Forelimb muscle (tissue), 1 donor: ENCODE measurements at regions not wholly inside any gene's neighbourhood (a gene's known extent, or its start where the extent isn't known, plus 50 kb on each side); places are given as distances from the start of the nearest gene placed in this dataset.
"Not testable (repeated sequence)": the region's sequence is repeated elsewhere in the genome, so short reads cannot be mapped to it uniquely, and the experiment has no call there.

Source experiments
- DNase-seq: peaks from one replicate; pipeline ENCODE4 v3.0.0-alpha.2; 2013; ENCODE audit warnings: low read depth

DNA sequence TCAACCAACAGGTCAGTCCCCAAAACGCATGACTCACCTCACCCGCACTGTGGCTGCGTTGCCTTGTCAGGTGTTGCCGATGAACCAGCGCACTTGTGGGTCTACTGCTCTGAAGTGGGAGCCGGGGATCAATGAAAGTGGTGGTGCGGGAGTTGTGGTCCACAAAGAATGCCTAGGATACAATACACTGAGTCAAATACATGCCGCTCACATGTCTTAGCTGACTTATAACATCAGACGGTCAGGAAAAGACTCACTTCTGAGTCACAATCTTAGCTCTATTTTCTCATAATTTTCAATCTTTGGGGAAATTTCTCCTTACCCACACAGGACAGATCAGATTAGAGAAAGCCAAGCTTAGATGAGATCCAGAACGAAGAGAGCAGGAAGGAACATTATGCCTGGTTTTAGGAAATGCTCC is 107.1 kb upstream of the STK17B start:
- DNase-seq, result no peak

GRCh38 chr2:196279541-196279940 is 108.2 kb upstream of the STK17B start:
- no peak for DNase-seq

- no peak for DNase-seq
Observed at GRCh38 chr2:196284144-196284844, 112.9 kb upstream of the STK17B start.

- DNase-seq, result no peak
Observed at GRCh38 chr2:196284866-196285557, 113.6 kb upstream of the STK17B start.

DNA sequence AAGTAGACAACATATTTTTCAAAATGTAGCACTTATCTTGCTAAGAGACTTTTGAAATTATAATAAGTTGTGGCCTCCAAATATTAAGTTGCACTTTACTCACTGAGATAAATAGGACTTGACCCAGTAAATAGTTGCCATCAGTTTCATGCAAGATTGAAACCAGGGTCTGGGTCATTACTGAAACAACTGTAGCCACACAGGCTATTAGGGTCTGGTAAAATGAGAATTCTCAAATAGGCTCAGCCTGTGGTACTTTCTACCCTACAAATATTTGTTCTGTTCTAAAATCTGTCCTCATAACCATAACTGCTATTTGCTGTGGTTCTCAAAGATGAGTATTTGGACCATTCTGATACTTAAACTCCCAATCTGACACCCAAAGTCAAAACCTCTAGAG is 115.4 kb upstream of the STK17B start:
- no peak for DNase-seq

GRCh38 chr2:196287523-196287922 is 116.1 kb upstream of the STK17B start:
- no peak for DNase-seq

DNA sequence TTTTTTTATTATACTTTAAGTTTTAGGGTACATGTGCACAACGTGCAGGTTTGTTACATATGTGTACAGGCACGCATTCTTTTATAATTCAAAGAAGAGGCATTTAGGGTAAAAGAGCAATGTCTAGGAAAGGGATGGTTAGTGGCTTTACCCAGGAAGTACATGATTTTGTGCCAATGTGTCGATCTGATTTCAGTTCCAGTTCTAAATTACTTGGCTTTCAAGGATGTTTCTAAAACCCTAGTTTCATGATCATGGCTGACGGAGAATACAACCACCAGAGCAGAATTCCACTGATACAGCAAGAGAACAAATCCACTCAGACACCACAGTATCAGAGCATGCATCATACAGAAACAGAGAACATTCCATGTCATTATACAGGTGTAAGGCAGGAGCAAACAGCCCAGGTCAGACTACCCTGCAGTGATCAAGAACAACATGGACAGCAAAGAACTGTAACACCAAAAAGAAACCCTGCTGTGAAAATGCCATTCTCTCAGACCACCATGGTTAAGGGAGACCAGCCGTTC is 116.7 kb upstream of the STK17B start:
- no peak for DNase-seq

GRCh38 chr2:196289000-196289399 is 117.6 kb upstream of the STK17B start:
- no peak for DNase-seq

DNA sequence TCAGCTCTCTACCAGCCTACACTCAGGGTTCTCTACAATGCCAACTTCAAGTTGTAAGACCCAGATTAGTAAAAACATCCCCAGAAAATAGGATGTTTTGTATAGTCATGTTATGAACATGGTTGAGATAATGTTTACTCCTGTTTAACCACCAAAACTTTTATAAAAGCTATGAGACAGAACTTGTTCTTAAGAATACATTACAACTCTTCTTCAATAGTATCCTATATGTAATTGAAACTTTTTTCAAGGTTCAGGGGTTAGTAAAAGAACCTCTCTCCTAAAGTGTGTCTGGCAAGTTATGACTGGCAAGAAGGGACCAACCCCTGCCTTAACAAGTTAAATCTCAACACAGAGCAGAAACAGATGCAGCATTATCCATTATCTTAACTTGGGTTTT is 118.8 kb upstream of the STK17B start:
- no peak for DNase-seq

DNA sequence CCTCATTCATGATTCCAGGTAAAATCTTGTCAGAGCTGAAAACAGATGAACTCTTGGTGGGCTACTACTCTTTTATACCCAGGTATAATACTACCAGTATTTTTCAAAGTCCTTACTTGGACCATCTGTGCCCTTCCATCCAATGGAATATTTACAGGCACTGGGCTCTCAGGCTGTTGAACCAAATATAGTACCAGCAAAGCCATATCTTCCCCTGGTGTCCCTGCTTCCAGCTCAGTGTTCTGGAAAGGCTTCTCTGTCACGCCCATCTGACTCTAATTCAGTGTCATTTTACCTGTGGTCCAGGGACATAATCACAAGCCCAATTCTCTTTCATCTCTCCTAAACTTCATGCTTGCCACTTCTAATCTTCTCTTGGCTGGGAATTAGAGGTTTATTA is 119.2 kb upstream of the STK17B start:
- DNase-seq, result no peak

DNA sequence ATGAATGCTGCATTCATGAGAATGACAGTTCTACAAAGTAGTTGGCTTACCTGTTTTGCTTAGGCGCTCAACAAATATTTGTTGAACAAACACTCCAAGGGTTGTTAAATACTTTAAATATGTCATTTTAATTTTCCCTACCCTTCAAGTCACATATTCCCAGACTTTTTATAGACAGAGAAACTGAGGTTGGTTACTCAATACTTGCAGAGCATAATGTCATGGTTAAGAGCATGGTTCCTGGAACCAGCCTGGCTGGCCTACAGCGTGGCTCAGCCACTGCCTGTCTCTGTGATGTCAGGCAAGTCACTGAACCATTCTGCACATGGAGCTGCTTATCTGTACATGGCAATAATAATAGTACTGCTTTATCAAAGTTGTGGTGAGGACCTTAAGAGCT is 120.0 kb upstream of the STK17B start:
- DNase-seq, result no peak

GRCh38 chr2:196291873-196292800 is 120.8 kb upstream of the STK17B start:
- no peak for DNase-seq

- no peak for DNase-seq
Observed at GRCh38 chr2:196293751-196294515, 122.6 kb upstream of the STK17B start.

- no peak for DNase-seq
Observed at GRCh38 chr2:196294516-196294909, 123.1 kb upstream of the STK17B start.

- DNase-seq, result no peak
Observed at GRCh38 chr2:196295005-196295404, 123.6 kb upstream of the STK17B start.

DNA sequence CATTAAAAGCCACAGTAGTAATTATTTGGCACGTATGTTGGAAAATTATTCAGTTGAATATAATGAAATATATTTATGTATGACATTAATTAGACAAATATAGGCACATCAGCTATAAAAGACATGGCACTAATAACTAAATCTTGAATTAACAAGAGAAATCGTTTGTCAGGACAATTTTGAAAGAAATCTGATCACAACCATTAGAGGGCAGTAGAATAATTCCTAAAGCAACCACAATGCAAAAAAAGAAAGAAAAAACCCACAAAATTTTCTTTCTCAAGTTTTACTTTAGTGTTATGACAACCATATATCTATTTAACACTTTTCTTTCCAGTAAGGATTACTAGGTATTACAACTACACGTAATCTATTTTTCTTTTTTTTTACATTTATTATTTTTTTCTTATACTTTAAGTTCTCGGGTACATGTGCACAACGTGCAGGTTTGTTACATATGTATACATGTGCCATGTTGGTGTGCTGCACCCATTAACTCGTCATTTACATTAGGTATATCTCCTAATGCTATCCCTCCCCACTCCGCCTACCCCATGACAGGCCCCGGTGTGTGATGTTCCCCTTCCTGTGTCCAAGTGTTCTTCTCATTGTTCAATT is 126.8 kb upstream of the STK17B start:
- not testable (repeated sequence) for DNase-seq

- no peak for DNase-seq
Observed at GRCh38 chr2:196307775-196308305, 136.5 kb upstream of the STK17B start.

DNA sequence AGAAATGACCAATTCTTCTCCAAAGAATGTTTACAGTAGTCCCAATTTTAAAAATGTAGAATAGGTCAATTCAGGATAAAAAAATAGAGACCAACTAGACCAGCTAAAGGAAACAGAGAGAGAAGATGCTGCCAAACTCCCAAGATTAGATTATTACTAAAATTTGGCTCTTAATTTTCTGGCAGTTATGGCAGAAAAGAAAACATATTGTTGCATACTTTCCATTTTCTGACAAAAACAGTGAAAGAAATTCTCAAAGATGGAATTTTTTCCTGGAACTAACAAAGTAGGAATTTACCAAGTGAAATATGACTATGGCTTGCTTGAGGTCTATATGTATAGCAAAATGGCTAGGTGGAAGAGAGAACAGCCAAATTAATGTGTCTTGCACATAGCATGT is 138.3 kb upstream of the STK17B start:
- DNase-seq, result no peak

- no peak for DNase-seq
Observed at GRCh38 chr2:196314157-196314556, 142.8 kb upstream of the STK17B start.

GRCh38 chr2:196314780-196315179 is 143.4 kb upstream of the STK17B start:
- no peak for DNase-seq
